Activated CD8-positive, alpha-beta memory T cell treated with anti-CD3 and anti-CD28 coated beads for 36 hours (primary cell): ENCODE measurements at regions not wholly inside any gene's neighbourhood (a gene's known extent, or its start where the extent isn't known, plus 50 kb on each side); places are given as distances from the start of the nearest gene placed in this dataset.
"Not testable (repeated sequence)": the region's sequence is repeated elsewhere in the genome, so short reads cannot be mapped to it uniquely, and the experiment has no call there.

Experiments
- CTCF ChIA-PET: fragments of 350-600 bp; sonication (Branson Sonifier 250); formaldehyde crosslinking; loops from one replicate; lab custom pipeline; 2021; ENCODE audit warnings: antibody characterized with exemption; lab: Charles Lee
- POLR2A ChIA-PET: fragments of 350-600 bp; sonication (Branson Sonifier 250); formaldehyde crosslinking; loops from one replicate; lab custom pipeline; 2021; ENCODE audit warnings: antibody characterized with exemption; lab: Charles Lee

DNA sequence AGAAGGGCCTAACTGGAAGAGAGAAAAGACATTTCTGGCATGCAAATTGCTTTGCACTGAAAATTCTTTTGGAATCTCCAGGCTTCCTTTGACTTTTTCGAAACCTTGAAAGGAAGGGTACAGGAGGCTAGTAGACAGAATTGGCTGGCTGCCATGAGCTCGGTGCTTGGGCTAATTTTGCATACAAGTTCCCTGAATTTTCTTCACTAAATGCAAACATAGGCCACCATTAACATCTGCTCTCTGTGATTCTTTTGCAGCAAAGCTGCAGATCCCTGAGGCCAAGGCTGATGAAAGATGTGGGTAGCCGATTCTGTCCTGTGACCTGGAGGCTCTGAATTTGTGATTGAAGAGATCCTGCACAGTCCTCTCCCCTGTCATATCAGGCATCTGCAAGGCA, 247.8 kb upstream of the MCTP2 start:
- POLR2A ChIA-PET = no interaction called here

DNA sequence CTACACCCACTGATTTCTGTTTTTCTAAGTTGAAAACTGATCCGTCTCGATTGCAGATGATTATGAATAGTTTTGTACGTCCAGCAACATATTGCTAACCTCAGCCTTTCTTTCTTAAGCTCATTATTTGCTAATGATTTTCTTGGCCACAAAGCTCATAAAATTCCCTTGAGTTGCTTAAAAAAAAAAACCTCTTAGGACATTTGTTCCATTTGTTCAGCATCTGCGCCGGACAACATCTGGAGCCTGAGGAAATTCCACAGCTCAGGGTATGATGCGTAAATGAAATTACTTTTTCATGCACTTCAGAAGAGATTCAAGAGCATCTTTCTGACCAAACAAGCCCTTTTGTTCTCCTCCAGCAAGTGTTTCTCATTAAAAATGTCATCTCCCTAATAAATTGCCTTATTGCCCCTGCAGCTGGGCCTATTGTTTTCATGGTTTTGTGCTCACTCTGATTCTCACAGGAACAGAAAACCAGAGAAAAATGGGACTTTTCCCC, 249.1 kb upstream of the MCTP2 start:
- ChIA-PET CTCF (no interaction called here), POLR2A (interaction anchor here (0.6 kb wide), 1 partner anchor 504 kb away, joined by 4 read pairs; no protein-coding TSS in a partner anchor)

More for the DNA sequence above, 247.8 kb upstream of the MCTP2 start:
- CTCF ChIA-PET = no interaction called here

DNA sequence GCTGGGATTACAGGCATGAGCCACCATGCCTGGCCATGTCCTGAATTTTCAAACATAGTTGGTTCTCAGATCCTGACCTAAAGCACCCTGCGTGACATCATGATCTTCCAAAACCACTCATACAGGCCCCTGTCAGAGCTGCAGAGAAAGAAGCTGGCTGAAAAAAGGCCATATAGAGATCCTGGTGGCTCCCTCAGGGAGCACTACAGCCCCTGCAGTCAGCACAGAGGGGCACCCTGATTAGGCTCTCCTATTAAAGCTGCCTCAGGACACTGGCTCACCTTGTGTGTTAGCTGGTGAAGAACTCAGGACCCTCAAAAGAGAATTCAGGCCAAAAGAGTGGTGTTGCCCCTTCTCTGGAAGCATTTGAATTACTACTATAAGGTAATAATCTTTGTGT, 249.7 kb upstream of the MCTP2 start:
- ChIA-PET POLR2A (interaction anchor here (0.6 kb wide), 1 partner anchor 504 kb away, joined by 4 read pairs; no protein-coding TSS in a partner anchor), CTCF (no interaction called here)

DNA sequence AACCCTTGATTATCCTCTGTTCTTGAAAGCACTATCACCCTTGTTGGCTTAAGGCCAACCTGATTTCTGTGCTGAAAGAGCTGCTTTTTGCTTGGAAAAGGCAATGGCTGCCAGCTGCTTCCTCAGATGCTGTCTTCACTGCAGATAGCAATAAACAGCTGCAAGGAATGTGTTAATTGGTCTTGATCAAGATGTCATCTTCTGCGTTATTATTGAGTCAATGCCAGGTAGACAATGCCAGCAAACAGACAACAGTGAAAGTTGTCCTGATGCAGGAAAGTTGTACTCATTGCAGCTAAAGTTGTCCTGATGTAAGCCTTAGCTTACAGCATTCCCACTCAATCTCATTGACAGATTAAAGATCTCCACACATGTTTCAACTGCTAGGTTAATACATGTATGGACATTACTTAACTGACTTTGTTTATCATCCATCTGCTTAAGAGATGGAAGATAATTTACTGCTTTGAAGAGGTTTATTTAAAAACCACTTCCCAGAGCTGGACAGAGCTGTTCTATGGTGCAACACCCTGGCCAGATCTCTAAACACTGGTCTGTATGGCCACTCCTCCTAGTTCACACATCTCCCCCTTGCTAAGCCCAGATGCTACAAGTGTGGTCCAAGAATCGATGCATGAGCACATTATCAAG, 251.0 kb upstream of the MCTP2 start:
- ChIA-PET CTCF (no interaction called here), POLR2A (no interaction called here)

DNA sequence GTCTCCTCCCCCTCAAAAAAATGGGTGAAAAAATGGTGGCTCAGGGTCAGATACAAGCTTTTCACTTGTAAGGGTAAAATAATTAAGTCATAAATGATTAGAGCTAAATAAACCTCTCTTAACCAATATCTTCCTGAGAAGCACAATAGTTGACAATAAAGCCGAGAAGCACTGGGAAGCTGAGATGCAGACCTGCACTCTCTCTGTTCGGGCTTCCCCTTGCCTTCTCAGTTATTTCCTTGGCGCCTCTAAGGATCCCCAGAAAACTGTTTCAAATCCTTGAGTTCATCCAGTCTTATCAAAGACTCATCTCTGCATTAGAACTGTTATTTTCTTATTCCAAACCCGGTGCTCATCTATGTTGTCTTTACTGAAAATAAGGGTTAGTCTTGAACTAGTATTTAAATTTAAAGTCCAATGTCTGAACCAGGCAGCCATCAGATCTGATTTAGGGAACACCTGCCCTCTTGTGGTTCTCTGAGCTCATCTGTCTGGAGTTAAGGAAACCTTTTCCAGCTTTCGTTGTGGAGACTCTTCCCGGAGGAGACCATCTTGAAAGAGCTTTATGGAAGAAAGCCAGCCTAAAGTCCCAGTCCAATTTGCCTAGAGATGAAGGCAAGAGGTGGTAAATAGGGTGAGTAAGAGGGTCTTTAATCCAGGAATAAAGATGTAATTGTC, 256.4 kb upstream of the MCTP2 start:
- POLR2A ChIA-PET = no interaction called here
- CTCF ChIA-PET = no interaction called here

DNA sequence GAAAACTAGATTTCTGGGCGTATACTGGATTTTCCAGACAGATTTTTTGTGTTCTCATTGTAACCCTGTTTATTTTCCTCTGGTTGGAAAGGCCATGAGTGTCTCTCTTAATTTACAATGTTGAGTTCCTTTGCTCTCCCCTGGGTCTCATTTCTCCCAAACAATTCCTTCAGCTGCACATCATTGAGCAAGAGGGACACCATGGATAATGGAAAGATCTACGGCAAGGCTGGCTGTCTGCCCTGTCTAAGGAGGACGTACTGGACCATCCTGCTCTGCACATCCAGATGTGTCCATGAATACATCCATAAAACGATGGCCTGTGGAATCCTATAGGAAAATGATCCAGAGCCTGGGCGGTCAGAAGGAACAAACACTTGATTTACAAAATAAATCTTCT, 258.1 kb upstream of the MCTP2 start:
- CTCF ChIA-PET = no interaction called here
- POLR2A ChIA-PET = no interaction called here

DNA sequence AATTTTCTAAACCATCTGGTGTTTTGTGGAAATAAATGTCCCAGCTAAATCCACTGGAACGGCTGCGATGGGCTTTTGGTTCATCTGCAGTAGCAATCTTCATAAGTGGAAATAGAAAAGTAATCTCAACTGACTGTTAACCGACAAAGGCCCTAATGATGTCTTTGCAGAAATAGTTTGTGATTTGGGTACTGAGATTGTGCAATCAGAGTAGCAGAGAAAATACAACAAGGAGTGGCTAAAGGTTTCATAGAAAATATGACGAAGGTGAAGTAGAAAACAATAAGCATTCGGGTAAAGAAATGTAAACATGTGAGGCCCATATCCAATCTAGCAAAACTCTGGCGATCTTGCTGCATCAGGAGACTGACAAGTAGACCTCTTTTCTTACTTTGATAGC, 262.6 kb upstream of the MCTP2 start:
- ChIA-PET CTCF (no interaction called here), POLR2A (no interaction called here)

DNA sequence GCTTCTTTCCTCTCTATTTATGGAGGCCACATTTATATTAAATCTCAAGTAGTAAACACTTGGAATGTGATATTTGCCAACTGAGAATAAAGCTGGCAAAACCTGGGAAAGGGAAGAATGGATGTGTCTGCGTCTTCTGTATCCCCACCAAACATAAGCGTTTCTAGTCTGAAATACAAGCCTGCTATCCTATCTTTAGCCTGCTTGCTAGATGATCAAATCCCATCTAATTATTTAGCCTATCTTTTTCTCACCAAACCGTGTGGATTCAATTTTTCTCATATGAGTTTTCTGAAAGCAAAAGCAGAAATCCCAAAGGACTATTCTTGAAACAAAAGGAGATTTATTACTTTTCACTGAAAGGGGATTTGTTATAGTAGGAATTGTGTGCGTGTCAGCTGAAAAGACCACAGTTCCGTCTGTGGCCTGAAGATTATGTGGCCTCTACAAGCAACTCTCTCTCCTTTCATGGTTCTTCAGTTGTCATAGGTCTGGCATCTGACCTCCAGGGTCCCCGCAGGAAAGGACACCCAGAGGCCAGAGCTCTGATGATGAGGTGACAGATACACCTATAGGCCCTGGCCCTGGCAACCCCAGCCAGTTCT, 266.0 kb upstream of the MCTP2 start:
- ChIA-PET CTCF (no interaction called here), POLR2A (no interaction called here)

DNA sequence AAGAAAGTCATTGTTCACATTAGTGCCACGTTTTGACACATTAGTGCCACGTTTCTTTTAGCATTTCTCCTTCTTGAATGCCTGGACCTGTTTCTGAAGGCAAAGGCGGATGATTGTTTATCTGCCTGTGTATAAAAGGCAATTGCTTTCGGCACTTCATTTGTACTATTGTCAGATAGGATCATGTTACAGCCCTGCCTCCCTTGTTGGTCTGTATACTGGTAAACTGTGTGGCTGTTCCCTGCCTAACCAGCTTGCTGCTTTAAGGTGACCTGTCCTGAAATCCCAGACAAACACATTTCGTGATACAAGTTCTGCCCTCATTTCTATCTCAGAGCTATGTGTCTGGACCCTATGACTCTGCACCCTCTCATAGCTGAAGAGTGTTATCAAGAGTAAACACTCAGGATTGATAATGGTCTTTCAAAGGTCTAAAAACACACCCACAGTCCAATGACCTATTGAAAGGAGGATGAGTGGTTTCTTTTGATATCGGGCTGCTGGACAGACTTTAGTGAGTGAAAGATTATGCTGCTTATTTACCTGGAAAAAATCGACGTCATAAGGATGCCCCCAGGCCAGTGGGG, 276.3 kb upstream of the MCTP2 start:
- ChIA-PET POLR2A (no interaction called here), CTCF (no interaction called here)

DNA sequence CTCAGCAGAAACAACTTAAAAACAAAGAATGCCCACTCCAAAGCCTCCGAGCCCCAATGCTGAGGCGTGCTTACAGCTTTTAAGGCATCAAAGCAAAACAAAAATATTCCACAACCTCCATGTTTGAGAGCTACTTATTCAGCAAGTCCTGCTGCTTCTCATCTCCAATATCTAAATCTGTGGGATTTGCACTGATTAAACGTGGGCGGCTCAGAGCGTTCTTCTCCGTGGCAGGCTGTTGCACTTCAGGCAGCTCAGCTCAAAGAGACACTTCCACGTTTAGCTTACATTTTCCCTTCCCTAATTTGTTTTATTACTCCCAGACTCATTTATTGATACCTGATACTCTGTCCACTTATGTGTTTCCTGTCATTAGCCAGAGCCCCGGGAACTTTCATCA, 282.6 kb upstream of the MCTP2 start:
- ChIA-PET CTCF (no interaction called here), POLR2A (no interaction called here)

DNA sequence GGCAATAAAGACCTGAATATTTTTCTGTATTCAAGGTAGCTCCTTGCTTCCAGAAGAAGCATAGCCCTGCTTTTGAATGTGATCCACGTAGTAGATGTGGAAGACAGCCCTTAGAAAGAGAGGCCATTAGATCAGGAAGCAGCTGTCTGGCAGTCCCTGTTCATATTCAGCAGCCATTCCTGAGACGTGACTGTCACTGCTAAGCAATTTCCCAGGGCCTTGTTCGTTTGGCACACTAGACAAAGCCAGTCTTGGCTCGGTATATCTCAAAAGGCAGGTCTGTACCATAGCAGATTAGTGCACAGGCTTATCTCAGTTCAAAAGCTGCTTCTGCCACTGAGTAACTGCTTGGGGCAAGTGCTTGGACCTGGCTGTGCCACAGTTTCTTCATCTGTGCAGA, 287.8 kb upstream of the MCTP2 start:
- ChIA-PET POLR2A (no interaction called here), CTCF (no interaction called here)

DNA sequence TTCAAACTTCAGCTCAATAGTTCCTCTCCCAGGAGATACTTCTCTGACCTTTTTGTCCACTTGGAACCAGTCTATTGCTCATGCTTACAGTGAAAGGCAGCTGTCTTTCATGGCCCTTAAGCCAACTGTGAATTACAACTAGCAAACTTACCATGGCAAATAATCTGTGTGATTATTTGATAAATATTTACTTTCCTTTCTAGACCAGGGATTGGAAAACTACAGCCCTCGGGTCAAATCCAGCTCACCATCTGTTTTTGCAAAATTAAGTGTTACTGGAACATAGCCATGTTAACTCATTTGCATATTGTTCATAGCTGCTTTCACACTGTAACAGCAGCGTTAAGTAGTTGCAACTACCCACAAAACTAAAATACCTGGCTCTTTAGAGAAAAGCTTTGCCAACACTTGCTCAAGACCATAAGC, 289.1 kb upstream of the MCTP2 start:
- POLR2A ChIA-PET = no interaction called here
- CTCF ChIA-PET = no interaction called here

DNA sequence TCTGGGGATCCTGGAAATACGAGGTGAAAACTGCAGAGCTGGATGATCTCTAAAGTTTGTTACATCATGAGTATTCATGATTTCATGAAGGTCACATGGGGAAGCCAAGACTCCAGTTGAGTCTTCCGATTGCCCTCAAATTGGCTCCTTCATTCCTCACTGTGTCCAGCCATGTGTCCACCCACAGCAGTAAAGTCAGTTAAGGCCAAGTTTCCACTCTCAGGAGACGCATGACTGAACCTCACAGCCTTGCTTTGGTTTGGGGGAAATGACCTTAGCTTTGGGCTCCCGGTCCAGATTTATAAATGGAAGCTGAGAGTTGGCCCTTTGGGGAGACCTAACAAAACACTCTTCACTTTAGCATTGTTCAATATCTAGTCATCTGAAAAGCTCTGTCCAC, 289.7 kb upstream of the MCTP2 start:
- CTCF ChIA-PET = no interaction called here
- POLR2A ChIA-PET = no interaction called here

DNA sequence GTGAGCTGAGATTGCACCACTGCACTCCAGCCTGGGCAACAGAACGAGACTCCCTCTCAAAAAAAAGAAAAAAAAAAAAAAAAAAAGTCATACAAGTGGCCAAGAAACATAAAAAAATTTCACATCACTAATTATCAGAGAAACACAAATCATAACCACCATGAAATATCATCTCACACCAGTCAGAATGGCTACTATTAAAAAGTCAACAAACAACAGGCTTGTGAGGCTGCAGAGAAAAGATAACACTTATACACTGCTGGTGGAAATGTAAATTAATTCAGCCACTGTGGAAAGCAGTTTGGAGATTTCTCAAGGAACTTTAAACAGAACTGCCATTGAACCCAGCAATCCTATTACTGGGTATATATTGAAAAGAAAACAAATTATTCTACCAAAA, 291.1 kb upstream of the MCTP2 start:
- ChIA-PET POLR2A (no interaction called here), CTCF (no interaction called here)

DNA sequence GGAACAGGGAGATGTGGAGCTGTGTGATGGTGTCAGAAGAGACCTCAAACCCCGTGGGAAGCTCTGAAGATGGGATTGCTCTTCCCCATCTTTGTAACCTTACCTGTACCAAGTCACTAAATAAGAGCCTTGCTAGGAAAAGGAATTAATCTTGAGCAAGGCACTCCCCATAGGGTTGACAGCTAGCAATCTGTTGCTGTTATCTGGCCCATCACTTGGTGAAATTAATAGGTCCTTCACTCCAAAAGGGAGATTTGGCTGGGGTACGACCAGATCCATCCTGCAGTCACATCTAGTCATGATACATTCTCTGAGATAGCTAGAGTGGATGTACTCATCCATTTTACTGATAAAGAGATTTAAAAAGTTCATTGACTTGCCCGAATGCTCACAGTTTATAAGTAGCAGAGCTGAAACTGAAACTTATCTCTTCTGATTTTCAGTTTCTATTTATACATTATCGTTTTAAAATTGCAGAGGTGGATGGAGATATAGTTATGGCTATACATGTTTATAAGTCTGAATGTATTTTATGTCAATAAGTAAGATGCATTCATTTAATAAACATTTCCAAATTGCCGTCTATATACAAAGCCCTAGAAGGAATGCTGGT, 299.1 kb upstream of the MCTP2 start:
- CTCF ChIA-PET = no interaction called here

DNA sequence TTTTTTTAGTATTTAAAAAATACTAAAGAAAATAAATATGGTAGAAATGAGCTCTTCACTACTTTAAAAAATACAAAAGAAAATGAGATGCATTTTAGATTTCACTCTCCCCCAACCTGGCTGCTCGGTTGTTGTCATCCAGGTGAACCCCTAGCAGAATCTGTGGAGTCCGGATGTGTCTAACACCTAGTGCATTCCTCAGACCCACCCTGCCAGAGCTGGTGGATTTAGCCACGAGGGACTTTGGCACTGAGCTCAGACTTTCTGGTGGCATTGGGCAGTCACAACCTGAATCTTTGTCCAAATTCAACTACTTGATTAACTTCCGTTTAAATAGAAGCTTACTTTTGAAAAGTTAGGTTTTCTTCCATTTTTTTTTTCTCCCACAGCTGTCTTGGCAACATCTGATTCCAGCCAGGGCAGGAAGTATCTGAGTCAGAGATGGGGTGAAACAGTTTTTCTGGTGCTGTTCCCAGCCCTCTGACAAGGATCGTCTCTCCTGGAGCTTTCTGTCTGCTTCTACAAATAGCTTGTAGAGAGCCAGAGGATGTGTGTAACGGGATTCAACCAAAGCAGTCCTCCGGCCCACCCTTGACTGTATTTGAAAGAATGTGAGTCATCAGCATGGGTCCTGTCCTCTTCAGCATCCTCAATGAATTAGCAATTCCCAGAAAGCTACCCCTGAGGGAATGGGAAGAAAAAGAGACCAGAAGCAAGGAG, 301.8 kb upstream of the MCTP2 start:
- ChIA-PET CTCF (no interaction called here), POLR2A (no interaction called here)

More for the DNA sequence above, 299.1 kb upstream of the MCTP2 start:
- POLR2A ChIA-PET = no interaction called here

DNA sequence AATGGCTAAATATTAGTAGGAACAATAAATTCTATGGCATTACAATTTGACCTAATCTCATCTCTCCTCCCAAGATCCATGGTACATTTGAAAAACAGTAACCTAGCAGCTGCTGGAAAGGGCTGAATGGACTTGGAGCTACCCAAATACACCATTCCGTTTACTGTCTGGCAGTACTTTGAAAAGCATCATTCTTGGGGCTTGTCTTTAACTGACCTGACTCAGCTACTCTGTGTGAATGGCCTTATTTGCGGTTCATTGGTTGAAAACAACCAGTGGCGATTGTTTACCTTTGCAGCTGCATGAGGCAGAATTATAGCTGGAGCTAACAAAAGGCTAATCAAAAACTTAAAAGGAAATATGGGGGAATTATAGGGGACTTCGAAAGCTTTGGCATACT, 311.2 kb upstream of the MCTP2 start:
- ChIA-PET POLR2A (no interaction called here), CTCF (no interaction called here)

DNA sequence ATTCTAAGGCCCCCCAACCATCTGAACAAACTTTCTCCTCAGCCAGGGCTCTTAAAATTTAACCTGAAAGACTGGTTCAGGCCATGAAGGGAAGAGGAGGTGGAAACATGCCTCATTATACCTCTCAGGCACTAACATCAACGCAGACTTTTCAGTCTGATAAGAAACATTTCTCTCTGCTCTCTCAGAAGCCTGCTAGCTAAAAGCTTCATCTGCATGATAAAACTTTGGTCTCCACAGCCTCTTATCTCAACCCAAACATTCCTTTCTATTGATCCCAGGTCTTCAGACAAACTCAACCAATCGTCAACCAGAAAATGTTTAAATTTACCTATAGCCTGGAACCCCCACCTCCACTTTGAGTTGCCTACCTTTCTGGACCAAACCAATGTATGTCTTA, 312.6 kb upstream of the MCTP2 start:
- CTCF ChIA-PET, POLR2A ChIA-PET: not testable (repeated sequence)

DNA sequence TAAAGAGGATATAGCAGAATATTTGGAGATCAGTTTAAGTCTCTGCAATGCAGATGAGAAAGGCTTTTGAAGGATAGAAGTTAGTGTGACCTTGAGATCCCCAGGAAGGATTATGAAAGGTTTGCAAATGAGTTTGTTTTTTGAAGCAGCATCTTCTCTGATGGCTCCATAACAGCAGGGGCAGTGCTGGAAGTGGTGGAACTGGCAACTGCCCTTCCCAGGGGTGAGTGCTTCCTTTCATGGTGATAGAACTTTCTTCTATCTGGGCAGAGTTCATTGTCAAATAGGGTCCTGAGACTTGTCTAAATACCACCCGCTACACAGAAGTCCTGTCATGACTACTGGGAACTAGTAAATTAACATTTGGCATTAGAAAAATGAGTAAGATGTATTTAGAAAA, 314.2 kb upstream of the MCTP2 start:
- ChIA-PET POLR2A (no interaction called here), CTCF (no interaction called here)
